GM12878 (cell line): ENCODE measurements at regions not wholly inside any gene's neighbourhood (a gene's known extent, or its start where the extent isn't known, plus 50 kb on each side); places are given as distances from the start of the nearest gene placed in this dataset.

Experiments
- ATAC-seq: fragments of 200-7000 bp; cut with Tn5 transposase; 3 replicates; pipeline ENCODE4 v1.9.1; 2020; ENCODE audit warnings: mild to moderate bottlenecking, moderate library complexity
- BruUV-seq: library from RNA; stranded (reverse); fragments of 400-500 nt; replicated peaks from 2 replicates; lab custom pipeline; 2021; lab: Mats Ljungman, UMichigan
- CTCF ChIA-PET: fragments of 300-600 bp; sonication (Branson Sonifier 250); formaldehyde crosslinking; extraction: SDS; loops from one replicate; lab custom pipeline; 2021; ENCODE audit warnings: inconsistent platforms; lab: Yijun Ruan, JAX
- POLR2A ChIA-PET: fragments of 350-600 bp; formaldehyde crosslinking; extraction: SDS; loops from one replicate; lab custom pipeline; 2021; ENCODE audit warnings: inconsistent platforms; lab: Charles Lee
- RAD21 ChIA-PET: fragments of 300-600 bp; sonication (Branson Sonifier 250); formaldehyde crosslinking; loops from one replicate; lab custom pipeline; 2023; ENCODE audit warnings: antibody characterized with exemption; ENCODE audit not compliant: unreplicated experiment; lab: Charles Lee
- SMC1A ChIA-PET: fragments of 300-600 bp; sonication (Branson Sonifier 250); formaldehyde crosslinking; loops from one replicate; lab custom pipeline; 2023; ENCODE audit not compliant: unreplicated experiment, uncharacterized antibody; lab: Charles Lee
- DNase-seq: peaks from one replicate; pipeline ENCODE4 v3.0.0-alpha.2; 2011; ENCODE audit warnings: low read depth, low spot score
- FAIRE-seq: peaks from 3 replicates; lab custom pipeline; 2011; peaks lifted over from hg19 to GRCh38; lab: Jason Lieb, UNC
- H2AFZ ChIP-seq: 2 replicates; pipeline ENCODE4 v1.6.0; 2011; ENCODE audit warnings: low read depth, low read length, control low read depth; ENCODE audit not compliant: control insufficient read depth
- H3K27ac ChIP-seq: 2 replicates; pipeline ENCODE4 v1.5.1; 2011; ENCODE audit warnings: control low read depth; ENCODE audit not compliant: control insufficient read depth, insufficient read depth
- H3K27me3 ChIP-seq, 2 experiments: replicated peaks in 1 of 2; 2 replicates each; pipeline versions ENCODE4 v1.6.0 to v1.6.1; 2011; ENCODE audit warnings: low read length in 1 of 2; ENCODE audit not compliant: control insufficient read depth in 2 of 2, insufficient read depth in 2 of 2
- H3K36me3 ChIP-seq, 2 experiments: 2 replicates each; pipeline ENCODE4 v1.5.1; 2011; ENCODE audit warnings: low read length in 1 of 2; ENCODE audit not compliant: control insufficient read depth in 2 of 2, insufficient read depth in 2 of 2
- H3K4me1 ChIP-seq: 2 replicates; pipeline ENCODE4 v1.6.1; 2011; ENCODE audit warnings: mild to moderate bottlenecking, low read length, moderate library complexity, mixed read lengths; ENCODE audit not compliant: control insufficient read depth, insufficient read depth
- H3K4me2 ChIP-seq: 2 replicates; pipeline ENCODE4 v1.6.0; 2011; ENCODE audit warnings: control low read depth; ENCODE audit not compliant: control insufficient read depth, insufficient read depth
- H3K4me3 ChIP-seq: fragments of 200-600 bp; sonication (generic); 2 replicates; pipeline ENCODE4 v1.5.1; 2016
- H3K79me2 ChIP-seq: 2 replicates; pipeline ENCODE4 v1.6.0; 2011; ENCODE audit warnings: low read length; ENCODE audit not compliant: control insufficient read depth, insufficient read depth
- H3K9ac ChIP-seq: 2 replicates; pipeline ENCODE4 v1.8.0; 2011; ENCODE audit warnings: low read length, control low read depth, mixed read lengths; ENCODE audit not compliant: control insufficient read depth, insufficient read depth
- H3K9me3 ChIP-seq: replicated peaks from 3 replicates; pipeline ENCODE4 v1.5.1; 2011; ENCODE audit warnings: mild to moderate bottlenecking, low read length; ENCODE audit not compliant: control insufficient read depth, insufficient read depth
- H4K20me1 ChIP-seq: 2 replicates; pipeline ENCODE4 v1.6.0; 2011; ENCODE audit not compliant: control insufficient read depth, insufficient read depth
- BCL3 ChIP-seq: IDR thresholded peaks from 2 replicates; pipeline ENCODE4 v1.6.1; 2011; ENCODE audit warnings: borderline replicate concordance, low read depth, mild to moderate bottlenecking, moderate library complexity, low read length; ENCODE audit not compliant: insufficient read depth, poor library complexity, severe bottlenecking
- BHLHE40 ChIP-seq, 2 experiments: fragments of 450-650 bp in 1 of 2; IDR thresholded peaks; 2 replicates each; pipeline ENCODE4 v1.6.1; 2011 to 2017; ENCODE audit warnings: low read depth in 2 of 2, borderline replicate concordance in 1 of 2, improper control_type of control experiment in 1 of 2, low read length in 1 of 2, mild to moderate bottlenecking in 1 of 2
- BRCA1 ChIP-seq: IDR thresholded peaks from 2 replicates; pipeline ENCODE4 v1.6.1; 2011; ENCODE audit warnings: low read depth, low read length, improper control_type of control experiment
- CUX1 ChIP-seq: IDR thresholded peaks from 2 replicates; pipeline ENCODE4 v1.6.1; 2012; ENCODE audit warnings: improper control_type of control experiment, low read depth, low read length; ENCODE audit not compliant: insufficient replicate concordance
- JUNB ChIP-seq: IDR thresholded peaks from 2 replicates; pipeline ENCODE4 v1.6.1; 2016; ENCODE audit warnings: antibody characterized with exemption, mild to moderate bottlenecking
- MTA2 ChIP-seq: fragments of 450-650 bp; IDR thresholded peaks from 2 replicates; pipeline ENCODE4 v1.6.1; 2016; ENCODE audit warnings: low read depth, mild to moderate bottlenecking, moderate library complexity
- MYC ChIP-seq: IDR thresholded peaks from 2 replicates; pipeline ENCODE4 v1.6.1; 2011; ENCODE audit warnings: mild to moderate bottlenecking, low read length, moderate library complexity, inconsistent platforms; ENCODE audit not compliant: insufficient read depth, insufficient replicate concordance, insufficient read length, severe bottlenecking
- NRF1 ChIP-seq: conservative IDR thresholded peaks from 2 replicates; pipeline ENCODE4 v1.6.1; 2011; ENCODE audit warnings: mild to moderate bottlenecking, low read depth, low read length, improper control_type of control experiment
- RAD21 ChIP-seq: IDR thresholded peaks from 2 replicates; pipeline ENCODE4 v1.6.1; 2011; ENCODE audit warnings: mild to moderate bottlenecking, low read depth, low read length, moderate library complexity; ENCODE audit not compliant: insufficient read depth
- SIN3A ChIP-seq: IDR thresholded peaks from 2 replicates; pipeline ENCODE4 v1.6.1; 2012; ENCODE audit warnings: low read depth, low read length, improper control_type of control experiment
- SKIL ChIP-seq: fragments of 450-650 bp; IDR thresholded peaks from 2 replicates; pipeline ENCODE4 v1.6.1; 2017; ENCODE audit warnings: mild to moderate bottlenecking, low read depth, inconsistent platforms; ENCODE audit not compliant: poor library complexity, severe bottlenecking
- WRNIP1 ChIP-seq: IDR thresholded peaks from 2 replicates; pipeline ENCODE4 v1.6.1; 2011; ENCODE audit warnings: low read depth, low read length, improper control_type of control experiment, borderline replicate concordance
- ZZZ3 ChIP-seq: IDR thresholded peaks from 2 replicates; pipeline ENCODE4 v1.6.1; 2011; ENCODE audit warnings: low read depth; ENCODE audit not compliant: control insufficient read depth, insufficient read length
- WGBS: methylation state at CpG from one replicate; pipeline ENCODE4 v1.1.6; 2016; ENCODE audit warnings: low lambda C conversion rate; ENCODE audit not compliant: insufficient replicate concordance, insufficient coverage; ENCODE audit errors: missing lambda C conversion rate; 5-methylcytosine and 5-hydroxymethylcytosine counted together
- in situ Hi-C: fragments of 300-500 bp; cut with MboI; formaldehyde crosslinking; loops from 9 replicates; pipeline ENCODE4 v1.14.3; 2018; ENCODE audit warnings: mixed read lengths
- intact Hi-C: fragments of 100-400 bp; cut with micrococcal nuclease; formaldehyde crosslinking; loops from one replicate; pipeline ENCODE4 v1.14.2; 2022; ENCODE audit not compliant: unreplicated experiment

- TF ChIP-seq BCL3, result no peak
- TF ChIP-seq, all 136 proteins: peak for 0
Observed at GRCh38 chr5:145701404-145701803, 133.7 kb downstream of the PRELID2 start (continued).

- 26% methylated on average over 2 of the region's 2 CpGs for WGBS
- H3K4me2 ChIP-seq, result no peak overlapping the region
- H4K20me1 ChIP-seq, result no peaks in the 10 kb centered on the region
- no peak overlapping the region for H3K9ac ChIP-seq
- in situ Hi-C loops (no loop called here), intact Hi-C loops (loop anchor here (5.0 kb wide), 3 partner anchors 347 to 727 kb away; no protein-coding TSS in a partner anchor)
- DNase-seq (no peak), FAIRE-seq (no peak), ATAC-seq (no peak)
- ChIA-PET CTCF (no interaction called here), POLR2A (no interaction called here), RAD21 (no interaction called here), SMC1A (no interaction called here)
- H3K4me3 ChIP-seq, result no peak overlapping the region
- H3K27ac ChIP-seq, result no peak overlapping the region
- H3K27me3 ChIP-seq, result no peaks in the 10 kb centered on the region
- no peaks in the 10 kb centered on the region for H3K36me3 ChIP-seq
- no peaks in the 10 kb centered on the region for H3K4me1 ChIP-seq
- no peaks in the 10 kb centered on the region for H3K79me2 ChIP-seq
- no peak overlapping the region for H2AFZ ChIP-seq
- H3K9me3 ChIP-seq, result no peaks in the 10 kb centered on the region
- BruUV-seq, result no TSS peak
- TF ChIP-seq BHLHE40 (IDR thresholded peaks at IDR 0.05; ENCODE audit: borderline replicate concordance in 1 of 2, low read depth in 2 of 2, low read length in 1 of 2) (no peak), SIN3A (no peak), JUNB (no peak), RAD21 (no peak), WRNIP1 (no peak), SKIL (no peak), BRCA1 (no peak), ZZZ3 (no peak), MTA2 (no peak), MYC (no peak), NRF1 (no peak), CUX1 (no peak)
Observed at GRCh38 chr5:145699846-145700245, 135.3 kb downstream of the PRELID2 start.
